HEK293 (cell line): ENCODE measurements at regions not wholly inside any gene's neighbourhood (a gene's known extent, or its start where the extent isn't known, plus 50 kb on each side); places are given as distances from the start of the nearest gene placed in this dataset.
A peak's percentile ranks its signal among the peaks of the same experiment; 100 is the strongest.

Experiments used
- CTCF ChIA-PET: fragments of 350-600 bp; formaldehyde crosslinking; extraction: SDS; loops from one replicate; lab custom pipeline; 2021; ENCODE audit warnings: antibody characterized with exemption; lab: Yijun Ruan, JAX
- POLR2A ChIA-PET: fragments of 300-600 bp; formaldehyde crosslinking; extraction: SDS; loops from one replicate; lab custom pipeline; 2020; ENCODE audit warnings: antibody characterized with exemption, inconsistent platforms; lab: Yijun Ruan, JAX
- H3K27ac ChIP-seq: fragments of 200-500 bp; sonication (Bioruptor generic); 2 replicates; pipeline ENCODE4 v1.5.1; 2014; ENCODE audit warnings: low read depth, low read length, control low read depth, inconsistent platforms; ENCODE audit errors: extremely low read depth
- H3K36me3 ChIP-seq, 2 experiments: fragments of 200-500 bp in 1 of 2; sonication (Bioruptor generic) in 1 of 2; 1 replicate in 1 of 2; 2 replicates in 1 of 2; pipeline ENCODE4 v1.5.1; 2014 to 2017; ENCODE audit warnings: inconsistent platforms in 2 of 2, low read length in 2 of 2; ENCODE audit not compliant: control insufficient read depth in 2 of 2, insufficient read depth in 1 of 2
- H3K4me1 ChIP-seq: fragments of 200-500 bp; sonication (Bioruptor generic); 2 replicates; pipeline ENCODE4 v1.5.1; 2014; ENCODE audit warnings: mild to moderate bottlenecking, low read length, inconsistent platforms; ENCODE audit not compliant: control insufficient read depth, insufficient read depth
- H3K4me3 ChIP-seq: 2 replicates; pipeline ENCODE4 v1.5.1; 2011; ENCODE audit warnings: low read depth, mild to moderate bottlenecking, control low read depth, low read length, moderate library complexity
- H3K9me3 ChIP-seq: fragments of 200-500 bp; sonication (Bioruptor generic); 2 replicates; pipeline ENCODE4 v1.5.1; 2014; ENCODE audit warnings: low read depth, low read length, inconsistent platforms; ENCODE audit not compliant: control insufficient read depth, insufficient read depth
- MZF1 ChIP-seq: fragments of 450-650 bp; formaldehyde crosslinking; IDR thresholded peaks from 2 replicates; pipeline ENCODE4 v1.5.1; 2017; ENCODE audit warnings: missing biosample characterization, missing genetic modification characterization, borderline replicate concordance
- SCRT1 ChIP-seq: fragments of 450-650 bp; formaldehyde crosslinking; IDR thresholded peaks from 2 replicates; pipeline ENCODE4 v1.5.1; 2016; ENCODE audit warnings: missing biosample characterization, missing genetic modification characterization, borderline replicate concordance
- SCRT2 ChIP-seq: fragments of 450-650 bp; formaldehyde crosslinking; IDR thresholded peaks from 2 replicates; pipeline ENCODE4 v1.5.1; 2016; ENCODE audit warnings: missing biosample characterization, missing genetic modification characterization
- TCF7L2 ChIP-seq: IDR thresholded peaks from 2 replicates; pipeline ENCODE4 v1.6.1; 2011; ENCODE audit warnings: low read depth, mild to moderate bottlenecking, inconsistent platforms, low read length, moderate library complexity, borderline replicate concordance
- ZBTB20 ChIP-seq: fragments of 450-650 bp; formaldehyde crosslinking; IDR thresholded peaks from 2 replicates; pipeline ENCODE4 v1.5.1; 2016; ENCODE audit warnings: missing biosample characterization, missing genetic modification characterization
- ZEB2 ChIP-seq: fragments of 450-650 bp; formaldehyde crosslinking; IDR thresholded peaks from 2 replicates; pipeline ENCODE4 v1.5.1; 2016; ENCODE audit warnings: missing biosample characterization, missing genetic modification characterization
- ZFP69B ChIP-seq: fragments of 450-650 bp; formaldehyde crosslinking; IDR thresholded peaks from 2 replicates; pipeline ENCODE4 v1.5.1; 2016; ENCODE audit warnings: missing biosample characterization, missing genetic modification characterization
- ZNF10 ChIP-seq: fragments of 450-650 bp; formaldehyde crosslinking; IDR thresholded peaks from 2 replicates; pipeline ENCODE4 v1.5.1; 2017; ENCODE audit warnings: missing biosample characterization, missing genetic modification characterization
- ZNF132 ChIP-seq: fragments of 450-650 bp; formaldehyde crosslinking; IDR thresholded peaks from 2 replicates; pipeline ENCODE4 v1.5.1; 2017; ENCODE audit warnings: missing biosample characterization, missing genetic modification characterization, borderline replicate concordance
- ZNF19 ChIP-seq: fragments of 450-650 bp; formaldehyde crosslinking; IDR thresholded peaks from 2 replicates; pipeline ENCODE4; 2016; ENCODE audit warnings: missing biosample characterization, missing genetic modification characterization, low read depth
- ZNF324 ChIP-seq: fragments of 450-650 bp; formaldehyde crosslinking; IDR thresholded peaks from 2 replicates; pipeline ENCODE4 v1.5.1; 2016; ENCODE audit warnings: missing biosample characterization, missing genetic modification characterization
- ZNF37A ChIP-seq: fragments of 450-650 bp; IDR thresholded peaks from 2 replicates; pipeline ENCODE4 v1.5.1; 2018; ENCODE audit warnings: missing biosample characterization, missing genetic modification characterization
- ZNF416 ChIP-seq: fragments of 450-650 bp; formaldehyde crosslinking; IDR thresholded peaks from 2 replicates; pipeline ENCODE4 v1.5.1; 2016; ENCODE audit warnings: missing biosample characterization, missing genetic modification characterization
- ZNF426 ChIP-seq: fragments of 450-650 bp; formaldehyde crosslinking; IDR thresholded peaks from 2 replicates; pipeline ENCODE4 v1.5.1; 2017; ENCODE audit warnings: missing biosample characterization, missing genetic modification characterization, mild to moderate bottlenecking, inconsistent platforms, moderate library complexity
- ZNF664 ChIP-seq: fragments of 450-650 bp; formaldehyde crosslinking; IDR thresholded peaks from 2 replicates; pipeline ENCODE4 v1.5.1; 2016; ENCODE audit warnings: missing biosample characterization, missing genetic modification characterization
- ZNF768 ChIP-seq: fragments of 450-650 bp; formaldehyde crosslinking; IDR thresholded peaks from 2 replicates; pipeline ENCODE4 v1.5.1; 2018; ENCODE audit warnings: missing biosample characterization, mild to moderate bottlenecking, missing genetic modification characterization
- ZNF777 ChIP-seq: fragments of 450-650 bp; formaldehyde crosslinking; IDR thresholded peaks from 2 replicates; pipeline ENCODE4 v1.5.1; 2017; ENCODE audit warnings: missing biosample characterization, missing genetic modification characterization, borderline replicate concordance
- TF ChIP-seq, protein P1 (sequence below): fragments of 450-650 bp; formaldehyde crosslinking; IDR thresholded peaks from 2 replicates; pipeline ENCODE4 v1.5.1; 2016; ENCODE audit warnings: missing biosample characterization, missing genetic modification characterization
- TF ChIP-seq, protein P2 (sequence below): fragments of 450-650 bp; formaldehyde crosslinking; IDR thresholded peaks from 2 replicates; pipeline ENCODE4 v1.5.1; 2016; ENCODE audit warnings: missing biosample characterization, missing genetic modification characterization
- TF ChIP-seq, protein P3 (sequence below): fragments of 450-650 bp; formaldehyde crosslinking; IDR thresholded peaks from 2 replicates; pipeline ENCODE4 v1.5.1; 2016; ENCODE audit warnings: missing biosample characterization, missing genetic modification characterization
- TF ChIP-seq, protein P4 (sequence below): fragments of 450-650 bp; formaldehyde crosslinking; IDR thresholded peaks from 2 replicates; pipeline ENCODE4 v1.5.1; 2016; ENCODE audit warnings: missing biosample characterization, missing genetic modification characterization
- TF ChIP-seq, protein P5 (sequence below): fragments of 450-650 bp; formaldehyde crosslinking; conservative IDR thresholded peaks from 2 replicates; pipeline ENCODE4 v1.5.1; 2016; ENCODE audit warnings: low read depth, missing biosample characterization, missing genetic modification characterization
- TF ChIP-seq, protein P6 (sequence below): fragments of 450-650 bp; formaldehyde crosslinking; IDR thresholded peaks from 2 replicates; pipeline ENCODE4 v1.5.1; 2016; ENCODE audit warnings: missing biosample characterization, missing genetic modification characterization, borderline replicate concordance
- TF ChIP-seq, protein P7 (sequence below): fragments of 450-650 bp; IDR thresholded peaks from 2 replicates; pipeline ENCODE4 v1.5.1; 2018; ENCODE audit warnings: missing biosample characterization, missing genetic modification characterization

DNA sequence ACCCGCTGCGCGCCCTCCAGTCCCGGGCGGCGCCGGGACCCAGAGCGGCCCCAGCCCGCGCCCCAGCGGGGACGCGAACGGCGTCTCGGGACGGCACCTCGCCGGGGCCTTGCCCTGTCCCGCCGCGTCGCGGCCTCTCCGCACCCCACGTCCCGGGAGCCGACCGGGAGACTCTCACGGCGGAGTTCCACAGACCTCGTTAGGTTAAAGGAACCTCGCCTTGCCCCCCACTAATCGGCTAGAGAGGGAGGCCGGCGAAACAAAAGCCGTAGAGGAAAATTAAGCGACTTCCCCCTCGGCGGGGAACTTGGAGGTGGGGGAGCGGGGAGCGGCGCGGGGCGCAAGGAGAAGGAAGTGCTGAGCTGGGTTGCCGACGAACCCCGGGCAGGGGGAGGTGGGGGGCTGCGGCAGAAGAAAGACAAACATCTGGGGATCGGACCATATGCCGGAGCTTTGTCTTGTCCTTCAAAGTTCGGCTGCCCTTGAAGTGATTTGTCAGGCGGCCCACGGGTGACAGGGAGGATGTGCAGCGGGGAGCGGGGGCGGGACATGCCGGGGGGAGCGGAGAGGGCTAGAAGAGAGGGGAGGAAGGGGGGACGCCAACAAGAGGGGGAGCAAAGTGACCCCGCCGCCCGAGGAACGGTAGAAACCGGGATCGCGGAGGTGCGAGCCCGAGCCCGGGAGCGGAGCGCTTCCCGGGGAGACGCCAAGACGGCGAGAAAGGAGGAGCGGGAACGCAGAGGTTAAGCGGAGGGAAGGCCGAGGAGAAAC is 120.0 kb upstream of the RRP15 start:
- H3K9me3 ChIP-seq, result no peaks in the 10 kb centered on the region
- H3K36me3 ChIP-seq, result no peaks in the 10 kb centered on the region
- POLR2A ChIA-PET, result no interaction called here
- no peak overlapping the region; the same call in 1 of the 2 replicates for H3K27ac ChIP-seq
- CTCF ChIA-PET, result no interaction called here
- H3K4me3 ChIP-seq, result peak overlapping the region; percentile 56
- no peaks in the 10 kb centered on the region for H3K4me1 ChIP-seq
- TF ChIP-seq ZFP69B (tag by site-specific recombination) (no peak), ZNF132 (tag by site-specific recombination) (no peak), ZNF416 (tag by site-specific recombination) (no peak), ZEB2 (peak; percentile 57; the same call in 1 of the 2 replicates), ZNF426 (tag by site-specific recombination) (no peak), TCF7L2 (no peak), ZNF10 (tag by site-specific recombination) (no peak), ZNF19 (tag by site-specific recombination) (no peak), ZBTB20 (tag by site-specific recombination) (peak; percentile 83; the same call in 1 of the 2 replicates), MZF1 (tag by site-specific recombination) (no peak), ZNF324 (no peak), SCRT1 (no peak), ZNF768 (tag by site-specific recombination) (no peak), ZNF777 (tag by site-specific recombination) (no peak), SCRT2 (no peak), ZNF664 (tag by site-specific recombination) (no peak), ZNF37A (no peak)
- TF ChIP-seq, protein P1, sequence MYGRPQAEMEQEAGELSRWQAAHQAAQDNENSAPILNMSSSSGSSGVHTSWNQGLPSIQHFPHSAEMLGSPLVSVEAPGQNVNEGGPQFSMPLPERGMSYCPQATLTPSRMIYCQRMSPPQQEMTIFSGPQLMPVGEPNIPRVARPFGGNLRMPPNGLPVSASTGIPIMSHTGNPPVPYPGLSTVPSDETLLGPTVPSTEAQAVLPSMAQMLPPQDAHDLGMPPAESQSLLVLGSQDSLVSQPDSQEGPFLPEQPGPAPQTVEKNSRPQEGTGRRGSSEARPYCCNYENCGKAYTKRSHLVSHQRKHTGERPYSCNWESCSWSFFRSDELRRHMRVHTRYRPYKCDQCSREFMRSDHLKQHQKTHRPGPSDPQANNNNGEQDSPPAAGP, result no peak
- TF ChIP-seq, protein P2, sequence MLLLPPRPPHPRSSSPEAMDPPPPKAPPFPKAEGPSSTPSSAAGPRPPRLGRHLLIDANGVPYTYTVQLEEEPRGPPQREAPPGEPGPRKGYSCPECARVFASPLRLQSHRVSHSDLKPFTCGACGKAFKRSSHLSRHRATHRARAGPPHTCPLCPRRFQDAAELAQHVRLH (tag by site-specific recombination), result no peak
- TF ChIP-seq, protein P3, sequence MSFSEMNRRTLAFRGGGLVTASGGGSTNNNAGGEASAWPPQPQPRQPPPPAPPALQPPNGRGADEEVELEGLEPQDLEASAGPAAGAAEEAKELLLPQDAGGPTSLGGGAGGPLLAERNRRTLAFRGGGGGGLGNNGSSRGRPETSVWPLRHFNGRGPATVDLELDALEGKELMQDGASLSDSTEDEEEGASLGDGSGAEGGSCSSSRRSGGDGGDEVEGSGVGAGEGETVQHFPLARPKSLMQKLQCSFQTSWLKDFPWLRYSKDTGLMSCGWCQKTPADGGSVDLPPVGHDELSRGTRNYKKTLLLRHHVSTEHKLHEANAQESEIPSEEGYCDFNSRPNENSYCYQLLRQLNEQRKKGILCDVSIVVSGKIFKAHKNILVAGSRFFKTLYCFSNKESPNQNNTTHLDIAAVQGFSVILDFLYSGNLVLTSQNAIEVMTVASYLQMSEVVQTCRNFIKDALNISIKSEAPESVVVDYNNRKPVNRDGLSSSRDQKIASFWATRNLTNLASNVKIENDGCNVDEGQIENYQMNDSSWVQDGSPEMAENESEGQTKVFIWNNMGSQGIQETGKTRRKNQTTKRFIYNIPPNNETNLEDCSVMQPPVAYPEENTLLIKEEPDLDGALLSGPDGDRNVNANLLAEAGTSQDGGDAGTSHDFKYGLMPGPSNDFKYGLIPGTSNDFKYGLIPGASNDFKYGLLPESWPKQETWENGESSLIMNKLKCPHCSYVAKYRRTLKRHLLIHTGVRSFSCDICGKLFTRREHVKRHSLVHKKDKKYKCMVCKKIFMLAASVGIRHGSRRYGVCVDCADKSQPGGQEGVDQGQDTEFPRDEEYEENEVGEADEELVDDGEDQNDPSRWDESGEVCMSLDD (tag by site-specific recombination), result peak; percentile 44; the same call in 1 of the 2 replicates
- TF ChIP-seq, protein P4, sequence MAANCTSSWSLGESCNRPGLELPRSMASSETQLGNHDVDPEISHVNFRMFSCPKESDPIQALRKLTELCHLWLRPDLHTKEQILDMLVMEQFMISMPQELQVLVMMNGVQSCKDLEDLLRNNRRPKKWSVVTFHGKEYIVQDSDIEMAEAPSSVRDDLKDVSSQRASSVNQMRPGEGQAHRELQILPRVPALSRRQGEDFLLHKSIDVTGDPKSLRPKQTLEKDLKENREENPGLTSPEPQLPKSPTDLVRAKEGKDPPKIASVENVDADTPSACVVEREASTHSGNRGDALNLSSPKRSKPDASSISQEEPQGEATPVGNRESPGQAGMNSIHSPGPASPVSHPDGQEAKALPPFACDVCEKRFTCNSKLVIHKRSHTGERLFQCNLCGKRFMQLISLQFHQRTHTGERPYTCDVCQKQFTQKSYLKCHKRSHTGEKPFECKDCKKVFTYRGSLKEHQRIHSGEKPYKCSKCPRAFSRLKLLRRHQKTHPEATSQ (tag by site-specific recombination), result no peak
- TF ChIP-seq, protein P5, sequence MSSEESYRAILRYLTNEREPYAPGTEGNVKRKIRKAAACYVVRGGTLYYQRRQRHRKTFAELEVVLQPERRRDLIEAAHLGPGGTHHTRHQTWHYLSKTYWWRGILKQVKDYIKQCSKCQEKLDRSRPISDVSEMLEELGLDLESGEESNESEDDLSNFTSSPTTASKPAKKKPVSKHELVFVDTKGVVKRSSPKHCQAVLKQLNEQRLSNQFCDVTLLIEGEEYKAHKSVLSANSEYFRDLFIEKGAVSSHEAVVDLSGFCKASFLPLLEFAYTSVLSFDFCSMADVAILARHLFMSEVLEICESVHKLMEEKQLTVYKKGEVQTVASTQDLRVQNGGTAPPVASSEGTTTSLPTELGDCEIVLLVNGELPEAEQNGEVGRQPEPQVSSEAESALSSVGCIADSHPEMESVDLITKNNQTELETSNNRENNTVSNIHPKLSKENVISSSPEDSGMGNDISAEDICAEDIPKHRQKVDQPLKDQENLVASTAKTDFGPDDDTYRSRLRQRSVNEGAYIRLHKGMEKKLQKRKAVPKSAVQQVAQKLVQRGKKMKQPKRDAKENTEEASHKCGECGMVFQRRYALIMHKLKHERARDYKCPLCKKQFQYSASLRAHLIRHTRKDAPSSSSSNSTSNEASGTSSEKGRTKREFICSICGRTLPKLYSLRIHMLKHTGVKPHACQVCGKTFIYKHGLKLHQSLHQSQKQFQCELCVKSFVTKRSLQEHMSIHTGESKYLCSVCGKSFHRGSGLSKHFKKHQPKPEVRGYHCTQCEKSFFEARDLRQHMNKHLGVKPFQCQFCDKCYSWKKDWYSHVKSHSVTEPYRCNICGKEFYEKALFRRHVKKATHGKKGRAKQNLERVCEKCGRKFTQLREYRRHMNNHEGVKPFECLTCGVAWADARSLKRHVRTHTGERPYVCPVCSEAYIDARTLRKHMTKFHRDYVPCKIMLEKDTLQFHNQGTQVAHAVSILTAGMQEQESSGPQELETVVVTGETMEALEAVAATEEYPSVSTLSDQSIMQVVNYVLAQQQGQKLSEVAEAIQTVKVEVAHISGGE (tag by site-specific recombination), result 0 out of 2 replicates have a peak, but pooled peaks have one; percentile 29
- TF ChIP-seq, protein P6, sequence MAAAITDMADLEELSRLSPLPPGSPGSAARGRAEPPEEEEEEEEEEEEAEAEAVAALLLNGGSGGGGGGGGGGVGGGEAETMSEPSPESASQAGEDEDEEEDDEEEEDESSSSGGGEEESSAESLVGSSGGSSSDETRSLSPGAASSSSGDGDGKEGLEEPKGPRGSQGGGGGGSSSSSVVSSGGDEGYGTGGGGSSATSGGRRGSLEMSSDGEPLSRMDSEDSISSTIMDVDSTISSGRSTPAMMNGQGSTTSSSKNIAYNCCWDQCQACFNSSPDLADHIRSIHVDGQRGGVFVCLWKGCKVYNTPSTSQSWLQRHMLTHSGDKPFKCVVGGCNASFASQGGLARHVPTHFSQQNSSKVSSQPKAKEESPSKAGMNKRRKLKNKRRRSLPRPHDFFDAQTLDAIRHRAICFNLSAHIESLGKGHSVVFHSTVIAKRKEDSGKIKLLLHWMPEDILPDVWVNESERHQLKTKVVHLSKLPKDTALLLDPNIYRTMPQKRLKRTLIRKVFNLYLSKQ, result no peak
- TF ChIP-seq, protein P7, sequence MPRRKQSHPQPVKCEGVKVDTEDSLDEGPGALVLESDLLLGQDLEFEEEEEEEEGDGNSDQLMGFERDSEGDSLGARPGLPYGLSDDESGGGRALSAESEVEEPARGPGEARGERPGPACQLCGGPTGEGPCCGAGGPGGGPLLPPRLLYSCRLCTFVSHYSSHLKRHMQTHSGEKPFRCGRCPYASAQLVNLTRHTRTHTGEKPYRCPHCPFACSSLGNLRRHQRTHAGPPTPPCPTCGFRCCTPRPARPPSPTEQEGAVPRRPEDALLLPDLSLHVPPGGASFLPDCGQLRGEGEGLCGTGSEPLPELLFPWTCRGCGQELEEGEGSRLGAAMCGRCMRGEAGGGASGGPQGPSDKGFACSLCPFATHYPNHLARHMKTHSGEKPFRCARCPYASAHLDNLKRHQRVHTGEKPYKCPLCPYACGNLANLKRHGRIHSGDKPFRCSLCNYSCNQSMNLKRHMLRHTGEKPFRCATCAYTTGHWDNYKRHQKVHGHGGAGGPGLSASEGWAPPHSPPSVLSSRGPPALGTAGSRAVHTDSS (tag by site-specific recombination), result no peak
